NCI-H187 treated with DMSO at 0.1 percent for 48 hours (cell line): ENCODE measurements at regions not wholly inside any gene's neighbourhood (a gene's known extent, or its start where the extent isn't known, plus 50 kb on each side); places are given as distances from the start of the nearest gene placed in this dataset.

ENCODE experiments used
- DNase-seq: peaks from one replicate; lab custom pipeline; 2025; lab: John Stamatoyannopoulos, UW

GRCh38 chr18:70994116-70994515, 705.3 kb downstream of the SOCS6 start:
- no peak for DNase-seq

- DNase-seq = no peak
These were observed 702.7 kb downstream of the SOCS6 start for GRCh38 chr18:70991577-70991976.

GRCh38 chr18:70985948-70986347, 697.1 kb downstream of the SOCS6 start:
- no peak for DNase-seq

- DNase-seq = no peak
These were observed 693.4 kb downstream of the SOCS6 start for GRCh38 chr18:70982292-70982691.

GRCh38 chr18:70981400-70982140, 692.7 kb downstream of the SOCS6 start:
- no peak for DNase-seq

GRCh38 chr18:70973626-70974025, 684.8 kb downstream of the SOCS6 start:
- no peak for DNase-seq

GRCh38 chr18:70966419-70966818, 677.6 kb downstream of the SOCS6 start:
- DNase-seq = no peak

GRCh38 chr18:70961939-70962338, 673.1 kb downstream of the SOCS6 start:
- no peak for DNase-seq

GRCh38 chr18:70956554-70956953, 667.7 kb downstream of the SOCS6 start:
- no peak for DNase-seq

- no peak for DNase-seq
These were observed 647.3 kb downstream of the SOCS6 start for GRCh38 chr18:70936160-70936559.

GRCh38 chr18:70931942-70932814, 643.3 kb downstream of the SOCS6 start:
- DNase-seq = no peak

- DNase-seq = no peak
These were observed 632.1 kb downstream of the SOCS6 start for GRCh38 chr18:70920840-70921374.

GRCh38 chr18:70907673-70908072, 618.8 kb downstream of the SOCS6 start:
- DNase-seq = no peak

GRCh38 chr18:70892381-70892780, 603.5 kb downstream of the SOCS6 start:
- no peak for DNase-seq

GRCh38 chr18:70870292-70870691, 581.4 kb downstream of the SOCS6 start:
- DNase-seq = no peak

GRCh38 chr18:70848329-70848728, 559.5 kb downstream of the SOCS6 start:
- no peak for DNase-seq

GRCh38 chr18:70840649-70841048, 551.8 kb downstream of the SOCS6 start:
- DNase-seq = no peak

- no peak for DNase-seq
These were observed 538.8 kb downstream of the SOCS6 start for GRCh38 chr18:70827632-70828031.

- DNase-seq = no peak
These were observed 537.7 kb downstream of the SOCS6 start for GRCh38 chr18:70826571-70826970.

- no peak for DNase-seq
These were observed 533.8 kb downstream of the SOCS6 start for GRCh38 chr18:70822691-70823090.

- DNase-seq = no peak
These were observed 533.3 kb downstream of the SOCS6 start for GRCh38 chr18:70822117-70822516.

- no peak for DNase-seq
These were observed 519.7 kb downstream of the SOCS6 start for GRCh38 chr18:70808481-70809056.
